GM23248 (cell line): ENCODE measurements at regions not wholly inside any gene's neighbourhood (a gene's known extent, or its start where the extent isn't known, plus 50 kb on each side); places are given as distances from the start of the nearest gene placed in this dataset.
"Not testable (repeated sequence)": the region's sequence is repeated elsewhere in the genome, so short reads cannot be mapped to it uniquely, and the experiment has no call there.

ENCODE experiments used
- EZH2 ChIP-seq: fragments of 200-600 bp; sonication (generic); IDR thresholded peaks from 2 replicates; pipeline ENCODE4 v1.6.1; 2018; ENCODE audit warnings: antibody characterized with exemption, mild to moderate bottlenecking; ENCODE audit not compliant: insufficient read depth, poor library complexity, severe bottlenecking
- EZH2phosphoT487 ChIP-seq: fragments of 200-600 bp; sonication (generic); IDR thresholded peaks from 2 replicates; pipeline ENCODE4 v1.6.1; 2018; ENCODE audit warnings: antibody characterized with exemption, moderate library complexity, mild to moderate bottlenecking, low read depth; ENCODE audit not compliant: insufficient read depth

DNA sequence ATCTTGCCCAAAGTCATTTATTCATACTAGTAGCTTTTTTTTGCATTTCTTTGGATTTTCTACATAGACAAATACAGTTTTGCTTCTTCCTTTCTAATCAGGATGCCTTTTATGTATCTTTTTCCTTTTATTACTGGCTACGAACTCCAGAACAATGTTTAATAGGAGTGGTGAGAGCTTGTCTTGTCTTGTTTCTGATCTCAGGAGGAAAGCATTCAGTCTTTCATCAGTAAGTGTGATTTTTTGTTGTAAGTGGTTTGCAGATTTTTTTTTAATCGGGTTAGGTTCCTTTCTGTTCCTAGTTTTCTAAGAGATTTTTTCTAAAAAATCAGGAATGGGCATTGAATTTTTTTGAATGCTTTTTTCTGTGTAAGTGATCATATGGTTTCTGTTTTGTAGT lies 86.8 kb downstream of the PROP1 start:
- TF ChIP-seq EZH2phosphoT487, EZH2: not testable (repeated sequence)
